HepG2 (cell line): ENCODE measurements at regions not wholly inside any gene's neighbourhood (a gene's known extent, or its start where the extent isn't known, plus 50 kb on each side); places are given as distances from the start of the nearest gene placed in this dataset.

ENCODE experiments used
- CEBPG ChIP-seq: IDR thresholded peaks from 2 replicates; pipeline ENCODE4 v1.6.1; 2016
- CHD4 ChIP-seq: fragments of 200-600 bp; sonication (generic); IDR thresholded peaks from 2 replicates; pipeline ENCODE4 v1.7.0; 2017; ENCODE audit warnings: mild to moderate bottlenecking, low read length, borderline replicate concordance
- CREM ChIP-seq, 2 experiments: sonication (generic) in 1 of 2; formaldehyde crosslinking in 1 of 2; IDR thresholded peaks; 2 replicates each; pipeline versions ENCODE4 v1.4.0 to v1.6.1; 2016 to 2020; ENCODE audit warnings: antibody characterized with exemption in 1 of 2, mild to moderate bottlenecking in 1 of 2, missing genetic modification reagents in 1 of 2
- DNMT1 ChIP-seq: sonication (generic); formaldehyde crosslinking; IDR thresholded peaks from 2 replicates; pipeline ENCODE4 v1.5.1; 2020; ENCODE audit warnings: mild to moderate bottlenecking, missing genetic modification reagents
- FLYWCH1 ChIP-seq: sonication (generic); formaldehyde crosslinking; IDR thresholded peaks from 2 replicates; pipeline ENCODE4 v1.8.1; 2023; ENCODE audit warnings: mild to moderate bottlenecking, missing genetic modification reagents
- HNRNPL ChIP-seq: fragments of 200-400 bp; formaldehyde crosslinking; IDR thresholded peaks from 2 replicates; pipeline ENCODE4 v1.6.1; 2017; ENCODE audit warnings: mild to moderate bottlenecking, low read depth, low read length
- LCORL ChIP-seq, 2 experiments: fragments of 450-650 bp in 1 of 2; sonication (generic) in 1 of 2; formaldehyde crosslinking in 1 of 2; IDR thresholded peaks; 2 replicates each; pipeline versions ENCODE4 v1.5.0 to v1.6.1; 2017 to 2020; ENCODE audit warnings: antibody characterized with exemption in 1 of 2, missing genetic modification reagents in 1 of 2
- MED13 ChIP-seq: sonication (generic); formaldehyde crosslinking; IDR thresholded peaks from 2 replicates; pipeline ENCODE4 v1.5.0; 2020; ENCODE audit warnings: missing genetic modification reagents
- MIXL1 ChIP-seq: IDR thresholded peaks from 2 replicates; pipeline ENCODE4 v1.6.1; 2016
- NCOA1 ChIP-seq: sonication (generic); formaldehyde crosslinking; IDR thresholded peaks from 2 replicates; pipeline ENCODE4 v1.9.0; 2021; ENCODE audit warnings: missing genetic modification reagents
- NFAT5 ChIP-seq: sonication (generic); formaldehyde crosslinking; IDR thresholded peaks from 2 replicates; pipeline ENCODE4 v1.4.0; 2020; ENCODE audit warnings: missing genetic modification reagents
- SOX6 ChIP-seq, 2 experiments: fragments of 450-650 bp in 1 of 2; sonication (generic) in 1 of 2; formaldehyde crosslinking in 1 of 2; IDR thresholded peaks; 2 replicates each; pipeline versions ENCODE4 v1.4.0 to v1.6.1; 2017 to 2020; ENCODE audit warnings: antibody characterized with exemption in 1 of 2, mild to moderate bottlenecking in 1 of 2, missing genetic modification reagents in 1 of 2
- ZBTB37 ChIP-seq: sonication (generic); formaldehyde crosslinking; IDR thresholded peaks from 2 replicates; pipeline ENCODE4 v1.4.0; 2020; ENCODE audit warnings: mild to moderate bottlenecking, missing genetic modification reagents
- ZNF124 ChIP-seq: sonication (generic); formaldehyde crosslinking; IDR thresholded peaks from 2 replicates; pipeline ENCODE4 v1.4.0; 2020; ENCODE audit warnings: missing genetic modification reagents
- ZNF235 ChIP-seq: sonication (generic); formaldehyde crosslinking; IDR thresholded peaks from 2 replicates; pipeline ENCODE4 v1.8.1; 2023; ENCODE audit warnings: mild to moderate bottlenecking, missing genetic modification reagents, borderline replicate concordance
- ZNF280B ChIP-seq: sonication (generic); formaldehyde crosslinking; IDR thresholded peaks from 2 replicates; pipeline ENCODE4 v1.5.0; 2020; ENCODE audit warnings: missing genetic modification reagents, mild to moderate bottlenecking, borderline replicate concordance
- ZNF333 ChIP-seq: sonication (generic); formaldehyde crosslinking; IDR thresholded peaks from 2 replicates; pipeline ENCODE4 v1.4.0; 2020; ENCODE audit warnings: mild to moderate bottlenecking, missing genetic modification reagents, borderline replicate concordance
- ZNF616 ChIP-seq: sonication (generic); formaldehyde crosslinking; IDR thresholded peaks from 2 replicates; pipeline ENCODE4 v1.5.0; 2020; ENCODE audit warnings: low read depth, mild to moderate bottlenecking, missing genetic modification reagents
- ZNF629 ChIP-seq: sonication (generic); formaldehyde crosslinking; conservative IDR thresholded peaks from 2 replicates; pipeline ENCODE4 v1.5.0; 2020; ENCODE audit warnings: missing genetic modification reagents
- ZNF879 ChIP-seq: sonication (generic); formaldehyde crosslinking; IDR thresholded peaks from 2 replicates; pipeline ENCODE4 v1.8.1; 2023; ENCODE audit warnings: missing genetic modification reagents
- TF ChIP-seq, protein P1 (sequence below): sonication (generic); formaldehyde crosslinking; IDR thresholded peaks from 2 replicates; pipeline ENCODE4 v1.4.0; 2020; ENCODE audit warnings: mild to moderate bottlenecking, low read depth, missing genetic modification reagents

- TF ChIP-seq, protein P1, sequence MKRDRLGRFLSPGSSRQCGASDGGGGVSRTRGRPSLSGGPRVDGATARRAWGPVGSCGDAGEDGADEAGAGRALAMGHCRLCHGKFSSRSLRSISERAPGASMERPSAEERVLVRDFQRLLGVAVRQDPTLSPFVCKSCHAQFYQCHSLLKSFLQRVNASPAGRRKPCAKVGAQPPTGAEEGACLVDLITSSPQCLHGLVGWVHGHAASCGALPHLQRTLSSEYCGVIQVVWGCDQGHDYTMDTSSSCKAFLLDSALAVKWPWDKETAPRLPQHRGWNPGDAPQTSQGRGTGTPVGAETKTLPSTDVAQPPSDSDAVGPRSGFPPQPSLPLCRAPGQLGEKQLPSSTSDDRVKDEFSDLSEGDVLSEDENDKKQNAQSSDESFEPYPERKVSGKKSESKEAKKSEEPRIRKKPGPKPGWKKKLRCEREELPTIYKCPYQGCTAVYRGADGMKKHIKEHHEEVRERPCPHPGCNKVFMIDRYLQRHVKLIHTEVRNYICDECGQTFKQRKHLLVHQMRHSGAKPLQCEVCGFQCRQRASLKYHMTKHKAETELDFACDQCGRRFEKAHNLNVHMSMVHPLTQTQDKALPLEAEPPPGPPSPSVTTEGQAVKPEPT (CRISPR knock-in tag), result no peak
- TF ChIP-seq CREM (IDR thresholded peaks at IDR 0.05), result peak; percentile 93
- TF ChIP-seq CREM (CRISPR knock-in tag; IDR thresholded peaks at IDR 0.05), result no peak
- TF ChIP-seq MED13 (CRISPR knock-in tag), result peak; percentile 93; the same call in 1 of the 2 replicates
- no peak for TF ChIP-seq ZBTB37 (CRISPR knock-in tag)
- TF ChIP-seq MIXL1 (CRISPR knock-in tag), result no peak
- no peak for TF ChIP-seq NCOA1 (CRISPR knock-in tag)
- no peak for TF ChIP-seq CHD4
- no peak for TF ChIP-seq ZNF333 (CRISPR knock-in tag)
- TF ChIP-seq ZNF280B (CRISPR knock-in tag), result no peak
- TF ChIP-seq ZNF879 (CRISPR knock-in tag), result no peak
- no peak for TF ChIP-seq ZNF629 (CRISPR knock-in tag)
- TF ChIP-seq NFAT5 (CRISPR knock-in tag), result no peak
- no peak for TF ChIP-seq ZNF616 (CRISPR knock-in tag)
- no peak for TF ChIP-seq FLYWCH1 (CRISPR knock-in tag)
- no peak for TF ChIP-seq DNMT1
- TF ChIP-seq SOX6 (IDR thresholded peaks at IDR 0.05), result no peak
- TF ChIP-seq SOX6 (CRISPR knock-in tag; IDR thresholded peaks at IDR 0.05), result peak; percentile 78
- peak; percentile 79; the same call in 1 of the 2 replicates for TF ChIP-seq CEBPG (CRISPR knock-in tag)
- TF ChIP-seq ZNF235, result no peak
- TF ChIP-seq ZNF124 (CRISPR knock-in tag), result no peak
- no peak for TF ChIP-seq HNRNPL
- no peak; the same call in 1 of the 2 replicates for TF ChIP-seq LCORL (IDR thresholded peaks at IDR 0.05)
- 0 out of 2 replicates have a peak, but pooled peaks have one; percentile 21 for TF ChIP-seq LCORL (CRISPR knock-in tag; IDR thresholded peaks at IDR 0.05)
Observed at GRCh38 chrX:109830704-109831206, 97.7 kb upstream of the ACSL4 start (continued).
